Gastroesophageal sphincter (tissue), 3 donors: ENCODE measurements at regions not wholly inside any gene's neighbourhood (a gene's known extent, or its start where the extent isn't known, plus 50 kb on each side); places are given as distances from the start of the nearest gene placed in this dataset.

Experiments
- POLR2A ChIP-seq, 2 donors: fragments of 450-650 bp; IDR thresholded peaks; one replicate each; pipeline ENCODE4 v1.6.1; 2017; ENCODE audit warnings: antibody characterized with exemption in 2 of 2, mild to moderate bottlenecking in 2 of 2, moderate library complexity in 1 of 2
- POLR2AphosphoS5 ChIP-seq: sonication (generic); formaldehyde crosslinking; IDR thresholded peaks from one replicate; pipeline ENCODE4 v1.6.1; 2017; ENCODE audit warnings: antibody characterized with exemption
- TF ChIP-seq, protein P1 (sequence below), 4 experiments: fragments of 200-600 bp in 2 of 4; fragments of 450-650 bp in 2 of 4; sonication (generic) in 1 of 4; IDR thresholded peaks; one replicate each; pipeline ENCODE4 v1.5.1; 2017 to 2019; ENCODE audit warnings: antibody characterized with exemption in 4 of 4, mild to moderate bottlenecking in 2 of 4, moderate library complexity in 2 of 4

DNA sequence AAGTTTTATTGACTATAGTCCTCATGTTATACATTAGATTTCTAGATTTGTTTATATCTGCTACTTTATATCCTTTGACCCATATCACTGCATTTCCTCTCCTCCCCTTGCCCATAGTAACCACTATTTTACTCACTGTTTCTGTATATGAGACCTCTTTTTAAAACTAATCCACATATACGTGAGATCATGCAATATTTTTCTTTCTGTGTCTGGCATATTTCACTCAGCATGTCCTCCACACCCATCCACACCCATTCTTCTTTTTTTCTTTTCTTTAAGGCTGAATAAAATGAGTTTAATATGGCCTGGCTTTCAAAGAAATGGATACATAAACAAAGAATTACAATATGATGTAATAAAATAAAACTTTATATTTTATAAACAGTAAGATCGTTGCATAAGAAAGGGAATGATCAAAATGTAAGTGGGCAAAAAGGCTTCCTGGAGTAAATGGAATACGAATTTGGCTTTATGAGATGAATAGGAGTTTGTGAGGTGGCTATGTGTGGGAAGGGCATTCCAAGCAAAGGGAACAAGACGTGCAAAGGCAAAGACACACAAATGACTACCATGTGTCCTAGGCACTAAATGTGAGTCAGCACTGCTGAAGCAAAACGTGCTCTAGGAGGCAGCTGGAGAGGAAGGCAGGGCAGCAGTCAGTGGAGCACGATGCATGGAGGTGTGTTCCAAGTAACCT lies 53.2 kb upstream of the HIF1A start:
- TF ChIP-seq, protein P1, sequence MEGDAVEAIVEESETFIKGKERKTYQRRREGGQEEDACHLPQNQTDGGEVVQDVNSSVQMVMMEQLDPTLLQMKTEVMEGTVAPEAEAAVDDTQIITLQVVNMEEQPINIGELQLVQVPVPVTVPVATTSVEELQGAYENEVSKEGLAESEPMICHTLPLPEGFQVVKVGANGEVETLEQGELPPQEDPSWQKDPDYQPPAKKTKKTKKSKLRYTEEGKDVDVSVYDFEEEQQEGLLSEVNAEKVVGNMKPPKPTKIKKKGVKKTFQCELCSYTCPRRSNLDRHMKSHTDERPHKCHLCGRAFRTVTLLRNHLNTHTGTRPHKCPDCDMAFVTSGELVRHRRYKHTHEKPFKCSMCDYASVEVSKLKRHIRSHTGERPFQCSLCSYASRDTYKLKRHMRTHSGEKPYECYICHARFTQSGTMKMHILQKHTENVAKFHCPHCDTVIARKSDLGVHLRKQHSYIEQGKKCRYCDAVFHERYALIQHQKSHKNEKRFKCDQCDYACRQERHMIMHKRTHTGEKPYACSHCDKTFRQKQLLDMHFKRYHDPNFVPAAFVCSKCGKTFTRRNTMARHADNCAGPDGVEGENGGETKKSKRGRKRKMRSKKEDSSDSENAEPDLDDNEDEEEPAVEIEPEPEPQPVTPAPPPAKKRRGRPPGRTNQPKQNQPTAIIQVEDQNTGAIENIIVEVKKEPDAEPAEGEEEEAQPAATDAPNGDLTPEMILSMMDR (IDR thresholded peaks at IDR 0.05) = no peak
- TF ChIP-seq POLR2A (IDR thresholded peaks at IDR 0.05) = no peak
- TF ChIP-seq POLR2AphosphoS5 = no peak
